Activated naive CD8-positive, alpha-beta T cell (primary cell): ENCODE measurements at regions not wholly inside any gene's neighbourhood (a gene's known extent, or its start where the extent isn't known, plus 50 kb on each side); places are given as distances from the start of the nearest gene placed in this dataset.

Experiments used
- H3K27ac Mint-ChIP-seq: one replicate; pipeline ENCODE4 v1.8.0; 2021; ENCODE audit warnings: mixed read lengths
- H3K27me3 Mint-ChIP-seq: one replicate; pipeline ENCODE4 v1.8.0; 2021; ENCODE audit warnings: mixed read lengths
- H3K36me3 Mint-ChIP-seq: one replicate; pipeline ENCODE4 v1.8.0; 2021; ENCODE audit warnings: mixed read lengths
- H3K4me1 Mint-ChIP-seq: one replicate; pipeline ENCODE4 v1.8.0; 2021; ENCODE audit warnings: low read depth, mixed read lengths
- H3K4me3 Mint-ChIP-seq: one replicate; pipeline ENCODE4 v1.8.0; 2021; ENCODE audit warnings: mild to moderate bottlenecking, mixed read lengths
- H3K9me3 Mint-ChIP-seq: one replicate; pipeline ENCODE4 v1.8.0; 2021; ENCODE audit warnings: low read depth, mixed read lengths

GRCh38 chr15:87211547-87211946 lies 1045.0 kb downstream of the NTRK3 start:
- no peaks in the 10 kb centered on the region for H3K36me3 Mint-ChIP-seq
- H3K4me3 Mint-ChIP-seq, result no peak overlapping the region
- H3K27me3 Mint-ChIP-seq, result no peaks in the 10 kb centered on the region
- no peaks in the 10 kb centered on the region for H3K4me1 Mint-ChIP-seq
- H3K27ac Mint-ChIP-seq, result no peak overlapping the region
- H3K9me3 Mint-ChIP-seq, result no peaks in the 10 kb centered on the region

GRCh38 chr15:87209891-87210689 lies 1046.4 kb downstream of the NTRK3 start:
- Mint-ChIP-seq H3K9me3 (no peaks in the 10 kb centered on the region), H3K27ac (no peak overlapping the region), H3K4me1 (no peaks in the 10 kb centered on the region), H3K27me3 (no peaks in the 10 kb centered on the region), H3K36me3 (no peaks in the 10 kb centered on the region), H3K4me3 (no peak overlapping the region)

GRCh38 chr15:87207990-87208580 lies 1048.5 kb downstream of the NTRK3 start:
- Mint-ChIP-seq H3K36me3 (no peaks in the 10 kb centered on the region), H3K4me3 (no peak overlapping the region), H3K27ac (no peak overlapping the region), H3K9me3 (no peaks in the 10 kb centered on the region), H3K27me3 (no peaks in the 10 kb centered on the region), H3K4me1 (no peaks in the 10 kb centered on the region)

- Mint-ChIP-seq H3K27ac (no peak overlapping the region), H3K4me1 (no peaks in the 10 kb centered on the region), H3K4me3 (no peak overlapping the region), H3K27me3 (no peaks in the 10 kb centered on the region), H3K9me3 (no peaks in the 10 kb centered on the region), H3K36me3 (no peaks in the 10 kb centered on the region)
Observed at GRCh38 chr15:87207251-87207650, 1049.3 kb downstream of the NTRK3 start.

- Mint-ChIP-seq H3K36me3 (no peaks in the 10 kb centered on the region), H3K27ac (no peak overlapping the region), H3K4me3 (no peak overlapping the region), H3K4me1 (no peaks in the 10 kb centered on the region), H3K9me3 (no peaks in the 10 kb centered on the region), H3K27me3 (no peaks in the 10 kb centered on the region)
Observed at GRCh38 chr15:87201986-87202385, 1054.6 kb downstream of the NTRK3 start.

- Mint-ChIP-seq H3K36me3 (no peaks in the 10 kb centered on the region), H3K27ac (no peak overlapping the region), H3K4me1 (no peaks in the 10 kb centered on the region), H3K27me3 (no peaks in the 10 kb centered on the region), H3K4me3 (no peak overlapping the region), H3K9me3 (no peaks in the 10 kb centered on the region)
Observed at GRCh38 chr15:87200149-87200548, 1056.4 kb downstream of the NTRK3 start.

- Mint-ChIP-seq H3K9me3 (no peaks in the 10 kb centered on the region), H3K36me3 (no peaks in the 10 kb centered on the region), H3K4me3 (no peak overlapping the region), H3K4me1 (no peaks in the 10 kb centered on the region), H3K27me3 (no peaks in the 10 kb centered on the region), H3K27ac (no peak overlapping the region)
Observed at GRCh38 chr15:87197981-87198380, 1058.6 kb downstream of the NTRK3 start.

GRCh38 chr15:87196498-87196897 lies 1060.0 kb downstream of the NTRK3 start:
- Mint-ChIP-seq H3K4me3 (no peak overlapping the region), H3K27ac (no peak overlapping the region), H3K27me3 (no peaks in the 10 kb centered on the region), H3K36me3 (no peaks in the 10 kb centered on the region), H3K4me1 (no peaks in the 10 kb centered on the region), H3K9me3 (no peaks in the 10 kb centered on the region)

GRCh38 chr15:87193481-87193880 lies 1063.1 kb downstream of the NTRK3 start:
- H3K27me3 Mint-ChIP-seq, result no peaks in the 10 kb centered on the region

GRCh38 chr15:87167706-87168105 lies 1088.0 kb downstream of the AGBL1 start:
- Mint-ChIP-seq H3K4me3 (no peak overlapping the region), H3K27me3 (peaks cover 3% of the 10 kb centered on the region), H3K36me3 (no peaks in the 10 kb centered on the region), H3K9me3 (no peaks in the 10 kb centered on the region), H3K27ac (no peak overlapping the region), H3K4me1 (no peaks in the 10 kb centered on the region)

More at GRCh38 chr15:87193481-87193880, 1063.1 kb downstream of the NTRK3 start:
- Mint-ChIP-seq H3K36me3 (no peaks in the 10 kb centered on the region), H3K9me3 (no peaks in the 10 kb centered on the region), H3K27ac (no peak overlapping the region), H3K4me1 (no peaks in the 10 kb centered on the region), H3K4me3 (no peak overlapping the region)

- peaks cover 3% of the 10 kb centered on the region for H3K27me3 Mint-ChIP-seq
- no peaks in the 10 kb centered on the region for H3K36me3 Mint-ChIP-seq
- H3K27ac Mint-ChIP-seq, result no peak overlapping the region
- no peak overlapping the region for H3K4me3 Mint-ChIP-seq
- H3K9me3 Mint-ChIP-seq, result no peaks in the 10 kb centered on the region
- H3K4me1 Mint-ChIP-seq, result no peaks in the 10 kb centered on the region
Observed at GRCh38 chr15:87167055-87167454, 1087.4 kb downstream of the AGBL1 start.

GRCh38 chr15:87155771-87156170 lies 1076.1 kb downstream of the AGBL1 start:
- no peaks in the 10 kb centered on the region for H3K4me1 Mint-ChIP-seq
- H3K9me3 Mint-ChIP-seq, result peaks cover 5% of the 10 kb centered on the region
- H3K4me3 Mint-ChIP-seq, result no peak overlapping the region
- no peaks in the 10 kb centered on the region for H3K36me3 Mint-ChIP-seq
- no peak overlapping the region for H3K27ac Mint-ChIP-seq
- peaks cover 8% of the 10 kb centered on the region for H3K27me3 Mint-ChIP-seq

- H3K4me3 Mint-ChIP-seq, result no peak overlapping the region
- H3K4me1 Mint-ChIP-seq, result no peaks in the 10 kb centered on the region
- no peak overlapping the region for H3K27ac Mint-ChIP-seq
- H3K9me3 Mint-ChIP-seq, result peaks cover 5% of the 10 kb centered on the region
- H3K27me3 Mint-ChIP-seq, result peaks cover 6% of the 10 kb centered on the region
- H3K36me3 Mint-ChIP-seq, result no peaks in the 10 kb centered on the region
Observed at GRCh38 chr15:87154761-87155160, 1075.1 kb downstream of the AGBL1 start.

GRCh38 chr15:87151202-87151748 lies 1071.6 kb downstream of the AGBL1 start:
- Mint-ChIP-seq H3K27me3 (no peaks in the 10 kb centered on the region), H3K36me3 (no peaks in the 10 kb centered on the region), H3K27ac (no peak overlapping the region), H3K9me3 (peaks cover 4% of the 10 kb centered on the region), H3K4me3 (no peak overlapping the region), H3K4me1 (no peaks in the 10 kb centered on the region)

GRCh38 chr15:87145696-87146095 lies 1066.0 kb downstream of the AGBL1 start:
- Mint-ChIP-seq H3K4me1 (no peaks in the 10 kb centered on the region), H3K27me3 (no peaks in the 10 kb centered on the region), H3K9me3 (peaks cover 9% of the 10 kb centered on the region), H3K4me3 (no peak overlapping the region), H3K36me3 (no peaks in the 10 kb centered on the region), H3K27ac (no peak overlapping the region)
